ENCODE measurements at regions not wholly inside any gene's neighbourhood (a gene's known extent, or its start where the extent isn't known, plus 50 kb on each side); places are given as distances from the start of the nearest gene placed in this dataset.

- TF ChIP-seq CTCF (IDR thresholded peaks at IDR 0.05) (no peak), POLR2A (IDR thresholded peaks at IDR 0.05) (no peak)
These were observed 84.5 kb upstream of the RTL1 start for GRCh38 chr14:100988011-100988410.
